ENCODE measurements at regions not wholly inside any gene's neighbourhood (a gene's known extent, or its start where the extent isn't known, plus 50 kb on each side); places are given as distances from the start of the nearest gene placed in this dataset.

DNA sequence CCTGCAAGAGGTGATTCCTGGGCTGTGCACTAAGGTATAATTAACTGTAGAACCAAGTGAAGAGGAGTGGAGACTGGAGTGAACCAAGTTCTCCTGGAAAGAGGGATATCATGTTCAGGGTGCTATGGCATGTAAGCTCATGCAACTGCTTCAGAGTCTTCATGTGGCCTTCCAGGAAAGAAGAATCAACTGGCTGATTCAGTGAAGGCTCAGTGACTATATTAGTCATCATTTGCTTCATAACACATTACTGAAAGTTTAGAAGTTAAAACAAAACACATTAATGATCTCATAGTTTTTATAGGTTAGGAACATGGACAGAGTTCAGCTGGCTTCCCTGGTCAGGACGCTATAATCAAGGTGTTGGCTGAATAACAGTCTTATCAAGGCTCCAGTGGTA is 1200.8 kb upstream of the GYPC start:
- TF ChIP-seq MYC (IDR thresholded peaks at IDR 0.05; ENCODE audit: low read depth, low read length) (no peak), CTCF (IDR thresholded peaks at IDR 0.05; ENCODE audit: low read depth, low read length) (no peak), POLR2A (IDR thresholded peaks at IDR 0.05; ENCODE audit: extremely low read depth, insufficient read length) (no peak), MAX (IDR thresholded peaks at IDR 0.05; ENCODE audit: low read depth, low read length) (no peak)
- no peak overlapping the region for H3K4me3 ChIP-seq (ENCODE audit: low read depth, low read length)
- no peak for DNase-seq (ENCODE audit: low read depth)

- no peak for DNase-seq (ENCODE audit: low read depth)
These were observed 1199.1 kb upstream of the GYPC start for GRCh38 chr2:125456693-125457363.

DNA sequence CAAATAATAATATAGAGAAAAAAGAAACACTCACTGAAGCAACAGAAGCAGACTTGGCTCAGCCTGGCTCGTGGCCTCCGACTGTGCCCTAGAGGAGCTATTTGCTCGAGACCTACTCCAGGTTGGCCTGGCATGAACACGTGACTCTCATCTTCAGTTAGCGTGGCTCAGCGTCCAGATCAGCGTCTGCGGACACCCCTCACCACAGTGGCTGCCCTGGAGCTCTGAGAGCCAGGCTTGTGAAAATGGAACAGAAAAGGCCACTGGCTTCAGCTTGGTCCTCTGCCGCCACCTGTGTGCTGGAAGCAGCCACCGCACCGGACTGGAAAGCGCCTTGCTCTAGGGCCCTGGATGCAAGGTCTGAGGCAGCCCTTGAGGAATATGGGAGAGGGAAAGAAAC is 1184.0 kb upstream of the GYPC start:
- no peak overlapping the region for H3K4me3 ChIP-seq (ENCODE audit: low read depth, low read length)
- DNase-seq (ENCODE audit: low read depth): peak; percentile 23
- TF ChIP-seq CTCF (IDR thresholded peaks at IDR 0.05; ENCODE audit: low read depth, low read length): peak; percentile 27
- TF ChIP-seq POLR2A (IDR thresholded peaks at IDR 0.05; ENCODE audit: extremely low read depth, insufficient read length): no peak
- no peak for TF ChIP-seq MAX (IDR thresholded peaks at IDR 0.05; ENCODE audit: low read depth, low read length)
- TF ChIP-seq MYC (IDR thresholded peaks at IDR 0.05; ENCODE audit: low read depth, low read length): no peak

More at GRCh38 chr2:125456693-125457363, 1199.1 kb upstream of the GYPC start:
- TF ChIP-seq CTCF (IDR thresholded peaks at IDR 0.05; ENCODE audit: low read depth, low read length) (no peak), MYC (IDR thresholded peaks at IDR 0.05; ENCODE audit: low read depth, low read length) (no peak), MAX (IDR thresholded peaks at IDR 0.05; ENCODE audit: low read depth, low read length) (no peak), POLR2A (IDR thresholded peaks at IDR 0.05; ENCODE audit: extremely low read depth, insufficient read length) (no peak)
- H3K4me3 ChIP-seq (ENCODE audit: low read depth, low read length): no peak overlapping the region

- no peak overlapping the region for H3K4me3 ChIP-seq (ENCODE audit: low read depth, low read length)
These were observed 1176.8 kb upstream of the GYPC start for GRCh38 chr2:125479143-125479636.

GRCh38 chr2:125490308-125490707 is 1165.7 kb upstream of the GYPC start:
- no peak for DNase-seq (ENCODE audit: low read depth)
- H3K4me3 ChIP-seq (ENCODE audit: low read depth, low read length): no peak overlapping the region
- TF ChIP-seq CTCF (IDR thresholded peaks at IDR 0.05; ENCODE audit: low read depth, low read length) (no peak), POLR2A (IDR thresholded peaks at IDR 0.05; ENCODE audit: extremely low read depth, insufficient read length) (no peak), MAX (IDR thresholded peaks at IDR 0.05; ENCODE audit: low read depth, low read length) (no peak), MYC (IDR thresholded peaks at IDR 0.05; ENCODE audit: low read depth, low read length) (no peak)

More at GRCh38 chr2:125479143-125479636, 1176.8 kb upstream of the GYPC start:
- TF ChIP-seq CTCF (IDR thresholded peaks at IDR 0.05; ENCODE audit: low read depth, low read length) (no peak), POLR2A (IDR thresholded peaks at IDR 0.05; ENCODE audit: extremely low read depth, insufficient read length) (no peak), MYC (IDR thresholded peaks at IDR 0.05; ENCODE audit: low read depth, low read length) (no peak), MAX (IDR thresholded peaks at IDR 0.05; ENCODE audit: low read depth, low read length) (no peak)
- DNase-seq (ENCODE audit: low read depth): no peak

All from NB4 (cell line).